ENCODE measurements at regions not wholly inside any gene's neighbourhood (a gene's known extent, or its start where the extent isn't known, plus 50 kb on each side); places are given as distances from the start of the nearest gene placed in this dataset.

- H3K4me3 ChIP-seq (ENCODE audit: control insufficient read depth in 1 of 7, extremely low read depth in 1 of 7, insufficient read depth in 4 of 7, low read depth in 2 of 7, low read length in 6 of 7) = no peak overlapping the region
- DNase-seq = no peak
- no peaks in the 10 kb centered on the region for H3K9me3 ChIP-seq (ENCODE audit: control extremely low read depth in 1 of 5, control insufficient read depth in 4 of 5, insufficient read depth in 2 of 5, low read depth in 1 of 5, low read length in 4 of 5)
- H3K4me1 ChIP-seq (ENCODE audit: control extremely low read depth in 1 of 4, control insufficient read depth in 4 of 4, insufficient read depth in 4 of 4, low read length in 3 of 4) = peaks cover 0 to 2% (median 0%) of the 10 kb centered on the region in 4 experiments
- ChIA-PET CTCF (no interaction called here), POLR2A (no interaction called here)
- H3K36me3 ChIP-seq (ENCODE audit: control insufficient read depth in 4 of 4, insufficient read depth in 4 of 4, low read length in 3 of 4) = peaks cover 0 to 11% (median 0%) of the 10 kb centered on the region in 4 experiments
- WGBS (ENCODE audit: insufficient coverage) = 99% methylated on average over 10 of the region's 12 CpGs
- no peak overlapping the region for H3K27ac ChIP-seq (ENCODE audit: insufficient read depth in 1 of 2, low read depth in 1 of 2, low read length in 2 of 2, poor library complexity in 1 of 2, severe bottlenecking in 2 of 2)
- no peaks in the 10 kb centered on the region for H3K27me3 ChIP-seq (replicated peaks in 2 of 5; ENCODE audit: control insufficient read depth in 4 of 5, insufficient read depth in 5 of 5, low read length in 4 of 5)
These were observed 241.0 kb downstream of the GLI2 start for GRCh38 chr2:120976501-120977307.

DNA sequence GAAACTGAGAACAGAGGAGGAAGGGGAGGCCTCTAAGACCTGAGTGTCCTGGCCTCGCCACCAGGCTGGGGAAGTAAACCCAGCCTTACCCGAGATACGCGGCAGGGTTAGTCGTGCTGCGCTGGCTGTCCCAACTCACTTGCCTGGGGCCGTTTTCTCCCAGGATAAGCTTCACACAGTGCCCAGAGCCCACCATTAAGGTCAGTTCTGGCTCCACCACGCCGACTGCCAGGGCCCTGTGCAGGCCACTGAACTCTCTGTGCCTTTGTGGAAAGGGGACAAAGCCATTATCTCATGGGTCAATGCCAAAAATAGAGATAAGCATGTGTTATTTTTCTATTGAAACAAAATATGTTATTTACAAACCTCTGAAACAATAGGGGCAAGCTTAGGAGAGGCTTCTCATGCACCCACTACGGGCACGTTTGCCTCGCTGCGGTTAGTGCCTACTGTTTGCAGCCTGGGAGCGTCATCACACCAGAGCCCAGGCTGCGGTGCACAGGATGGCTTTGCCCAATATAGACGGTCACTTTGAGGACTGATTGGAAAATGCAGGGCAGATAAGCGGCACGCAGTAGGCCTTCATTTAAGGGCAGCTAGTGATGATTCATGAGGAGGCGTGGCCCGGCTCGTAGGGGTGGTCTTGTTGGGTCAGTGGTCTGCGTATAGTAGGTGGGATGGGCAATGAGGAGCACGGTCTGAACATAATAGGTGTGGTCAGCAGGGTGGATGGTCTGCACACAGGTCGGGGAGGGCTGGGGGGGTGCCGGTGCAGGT, 242.1 kb downstream of the GLI2 start:
- ChIA-PET CTCF (no interaction called here), POLR2A (no interaction called here)
- H3K9me3 ChIP-seq (ENCODE audit: control extremely low read depth in 1 of 5, control insufficient read depth in 4 of 5, insufficient read depth in 2 of 5, low read depth in 1 of 5, low read length in 4 of 5) = no peaks in the 10 kb centered on the region
- H3K27ac ChIP-seq (ENCODE audit: insufficient read depth in 1 of 2, low read depth in 1 of 2, low read length in 2 of 2, poor library complexity in 1 of 2, severe bottlenecking in 2 of 2) = no peak overlapping the region
- H3K36me3 ChIP-seq (ENCODE audit: control insufficient read depth in 4 of 4, insufficient read depth in 4 of 4, low read length in 3 of 4) = peaks cover 0 to 8% (median 0%) of the 10 kb centered on the region in 4 experiments
- no peak overlapping the region for H3K4me3 ChIP-seq (ENCODE audit: control insufficient read depth in 1 of 7, extremely low read depth in 1 of 7, insufficient read depth in 4 of 7, low read depth in 2 of 7, low read length in 6 of 7)
- peaks cover 0 to 2% (median 0%) of the 10 kb centered on the region in 4 experiments for H3K4me1 ChIP-seq (ENCODE audit: control extremely low read depth in 1 of 4, control insufficient read depth in 4 of 4, insufficient read depth in 4 of 4, low read length in 3 of 4)
- DNase-seq = no peak
- no peaks in the 10 kb centered on the region for H3K27me3 ChIP-seq (replicated peaks in 2 of 5; ENCODE audit: control insufficient read depth in 4 of 5, insufficient read depth in 5 of 5, low read length in 4 of 5)
- 96% methylated on average over 25 of the region's 25 CpGs for WGBS (ENCODE audit: insufficient coverage)

GRCh38 chr2:120978359-120979050, 242.8 kb downstream of the GLI2 start:
- no peaks in the 10 kb centered on the region for H3K27me3 ChIP-seq (replicated peaks in 2 of 5; ENCODE audit: control insufficient read depth in 4 of 5, insufficient read depth in 5 of 5, low read length in 4 of 5)
- CTCF ChIA-PET = no interaction called here
- WGBS (ENCODE audit: insufficient coverage) = 97% methylated on average over 17 of the region's 20 CpGs
- H3K4me3 ChIP-seq (ENCODE audit: control insufficient read depth in 1 of 7, extremely low read depth in 1 of 7, insufficient read depth in 4 of 7, low read depth in 2 of 7, low read length in 6 of 7) = no peak overlapping the region
- no peaks in the 10 kb centered on the region for H3K9me3 ChIP-seq (ENCODE audit: control extremely low read depth in 1 of 5, control insufficient read depth in 4 of 5, insufficient read depth in 2 of 5, low read depth in 1 of 5, low read length in 4 of 5)
- H3K36me3 ChIP-seq (ENCODE audit: control insufficient read depth in 4 of 4, insufficient read depth in 4 of 4, low read length in 3 of 4) = peaks cover 0 to 5% (median 0%) of the 10 kb centered on the region in 4 experiments
- no peak for DNase-seq
- POLR2A ChIA-PET = no interaction called here
- H3K27ac ChIP-seq (ENCODE audit: insufficient read depth in 1 of 2, low read depth in 1 of 2, low read length in 2 of 2, poor library complexity in 1 of 2, severe bottlenecking in 2 of 2) = no peak overlapping the region
- peaks cover 0 to 2% (median 0%) of the 10 kb centered on the region in 4 experiments for H3K4me1 ChIP-seq (ENCODE audit: control extremely low read depth in 1 of 4, control insufficient read depth in 4 of 4, insufficient read depth in 4 of 4, low read length in 3 of 4)

DNA sequence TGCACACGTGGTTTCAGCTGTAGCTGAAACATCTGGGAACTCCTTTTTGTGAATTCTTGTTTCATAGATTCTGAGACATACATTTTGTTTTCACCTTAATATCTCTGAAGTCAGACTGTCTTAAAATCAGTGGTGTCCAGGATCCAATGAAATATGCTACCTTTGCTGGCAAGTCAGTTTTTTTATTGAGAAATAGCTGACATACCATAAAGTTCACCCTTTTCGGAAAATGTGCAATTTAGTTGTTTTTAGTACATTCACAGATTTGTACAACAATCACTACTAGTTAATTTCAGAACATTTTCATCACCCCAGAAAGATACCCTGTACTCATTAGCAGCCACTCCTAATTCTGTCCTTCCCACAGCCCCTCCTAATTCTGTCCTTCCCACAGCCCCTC, 243.7 kb downstream of the GLI2 start:
- POLR2A ChIA-PET = no interaction called here
- Histone ChIP-seq H3K9me3 (ENCODE audit: control extremely low read depth in 1 of 5, control insufficient read depth in 4 of 5, insufficient read depth in 2 of 5, low read depth in 1 of 5, low read length in 4 of 5) (no peaks in the 10 kb centered on the region), H3K27ac (ENCODE audit: insufficient read depth in 1 of 2, low read depth in 1 of 2, low read length in 2 of 2, poor library complexity in 1 of 2, severe bottlenecking in 2 of 2) (no peak overlapping the region), H3K36me3 (ENCODE audit: control insufficient read depth in 4 of 4, insufficient read depth in 4 of 4, low read length in 3 of 4) (peaks cover 0 to 5% (median 0%) of the 10 kb centered on the region in 4 experiments), H3K4me3 (ENCODE audit: control insufficient read depth in 1 of 7, extremely low read depth in 1 of 7, insufficient read depth in 4 of 7, low read depth in 2 of 7, low read length in 6 of 7) (no peak overlapping the region), H3K27me3 (replicated peaks in 2 of 5; ENCODE audit: control insufficient read depth in 4 of 5, insufficient read depth in 5 of 5, low read length in 4 of 5) (no peaks in the 10 kb centered on the region), H3K4me1 (ENCODE audit: control extremely low read depth in 1 of 4, control insufficient read depth in 4 of 4, insufficient read depth in 4 of 4, low read length in 3 of 4) (peaks cover 0 to 2% (median 0%) of the 10 kb centered on the region in 4 experiments)
- WGBS (ENCODE audit: insufficient coverage) = 100% methylated on average over 1 of the region's 2 CpGs
- DNase-seq = no peak
- CTCF ChIA-PET = no interaction called here

- H3K27ac ChIP-seq (ENCODE audit: insufficient read depth in 1 of 2, low read depth in 1 of 2, low read length in 2 of 2, poor library complexity in 1 of 2, severe bottlenecking in 2 of 2) = no peak overlapping the region
- ChIA-PET POLR2A (no interaction called here), CTCF (no interaction called here)
- H3K36me3 ChIP-seq (ENCODE audit: control insufficient read depth in 4 of 4, insufficient read depth in 4 of 4, low read length in 3 of 4) = peaks cover 0 to 5% (median 0%) of the 10 kb centered on the region in 4 experiments
- H3K9me3 ChIP-seq (ENCODE audit: control extremely low read depth in 1 of 5, control insufficient read depth in 4 of 5, insufficient read depth in 2 of 5, low read depth in 1 of 5, low read length in 4 of 5) = no peaks in the 10 kb centered on the region
- peaks cover 0 to 2% (median 0%) of the 10 kb centered on the region in 4 experiments for H3K4me1 ChIP-seq (ENCODE audit: control extremely low read depth in 1 of 4, control insufficient read depth in 4 of 4, insufficient read depth in 4 of 4, low read length in 3 of 4)
- 97% methylated on average over 6 of the region's 8 CpGs for WGBS (ENCODE audit: insufficient coverage)
- H3K27me3 ChIP-seq (replicated peaks in 2 of 5; ENCODE audit: control insufficient read depth in 4 of 5, insufficient read depth in 5 of 5, low read length in 4 of 5) = no peaks in the 10 kb centered on the region
- no peak overlapping the region for H3K4me3 ChIP-seq (ENCODE audit: control insufficient read depth in 1 of 7, extremely low read depth in 1 of 7, insufficient read depth in 4 of 7, low read depth in 2 of 7, low read length in 6 of 7)
- no peak for DNase-seq
These were observed 244.3 kb downstream of the GLI2 start for GRCh38 chr2:120979921-120980320.

DNA sequence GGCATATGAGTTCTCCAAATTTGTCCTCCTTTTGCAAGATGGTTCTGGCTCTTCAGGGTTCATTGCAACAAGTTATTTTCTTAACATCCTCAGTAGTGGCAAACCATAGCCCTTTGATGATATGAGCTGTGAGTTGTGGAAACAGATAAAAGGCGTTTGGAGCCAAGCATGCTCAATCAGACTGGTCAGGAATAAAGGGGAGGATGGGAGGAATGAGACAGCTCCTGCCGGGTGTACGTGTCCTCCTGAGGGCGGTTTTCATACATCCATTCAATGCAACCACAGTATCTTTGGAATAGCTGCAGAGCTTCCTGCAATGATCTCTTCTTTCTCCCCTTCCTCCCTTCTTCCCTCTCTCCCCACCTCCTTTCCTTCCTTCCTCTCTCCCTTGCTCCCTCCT, 245.8 kb downstream of the GLI2 start:
- 83% methylated on average over 1 of the region's 4 CpGs for WGBS (ENCODE audit: insufficient coverage)
- Histone ChIP-seq H3K4me3 (ENCODE audit: control insufficient read depth in 1 of 7, extremely low read depth in 1 of 7, insufficient read depth in 4 of 7, low read depth in 2 of 7, low read length in 6 of 7) (no peak overlapping the region), H3K4me1 (ENCODE audit: control extremely low read depth in 1 of 4, control insufficient read depth in 4 of 4, insufficient read depth in 4 of 4, low read length in 3 of 4) (peaks cover 0 to 2% (median 0%) of the 10 kb centered on the region in 4 experiments), H3K36me3 (ENCODE audit: control insufficient read depth in 4 of 4, insufficient read depth in 4 of 4, low read length in 3 of 4) (peaks cover 0 to 18% (median 0%) of the 10 kb centered on the region in 4 experiments), H3K27ac (ENCODE audit: insufficient read depth in 1 of 2, low read depth in 1 of 2, low read length in 2 of 2, poor library complexity in 1 of 2, severe bottlenecking in 2 of 2) (no peak overlapping the region), H3K27me3 (replicated peaks in 2 of 5; ENCODE audit: control insufficient read depth in 4 of 5, insufficient read depth in 5 of 5, low read length in 4 of 5) (no peaks in the 10 kb centered on the region), H3K9me3 (ENCODE audit: control extremely low read depth in 1 of 5, control insufficient read depth in 4 of 5, insufficient read depth in 2 of 5, low read depth in 1 of 5, low read length in 4 of 5) (no peaks in the 10 kb centered on the region)
- ChIA-PET CTCF (no interaction called here), POLR2A (no interaction called here)
- DNase-seq = no peak
